ENCODE measurements at regions not wholly inside any gene's neighbourhood (a gene's known extent, or its start where the extent isn't known, plus 50 kb on each side); places are given as distances from the start of the nearest gene placed in this dataset.

DNA sequence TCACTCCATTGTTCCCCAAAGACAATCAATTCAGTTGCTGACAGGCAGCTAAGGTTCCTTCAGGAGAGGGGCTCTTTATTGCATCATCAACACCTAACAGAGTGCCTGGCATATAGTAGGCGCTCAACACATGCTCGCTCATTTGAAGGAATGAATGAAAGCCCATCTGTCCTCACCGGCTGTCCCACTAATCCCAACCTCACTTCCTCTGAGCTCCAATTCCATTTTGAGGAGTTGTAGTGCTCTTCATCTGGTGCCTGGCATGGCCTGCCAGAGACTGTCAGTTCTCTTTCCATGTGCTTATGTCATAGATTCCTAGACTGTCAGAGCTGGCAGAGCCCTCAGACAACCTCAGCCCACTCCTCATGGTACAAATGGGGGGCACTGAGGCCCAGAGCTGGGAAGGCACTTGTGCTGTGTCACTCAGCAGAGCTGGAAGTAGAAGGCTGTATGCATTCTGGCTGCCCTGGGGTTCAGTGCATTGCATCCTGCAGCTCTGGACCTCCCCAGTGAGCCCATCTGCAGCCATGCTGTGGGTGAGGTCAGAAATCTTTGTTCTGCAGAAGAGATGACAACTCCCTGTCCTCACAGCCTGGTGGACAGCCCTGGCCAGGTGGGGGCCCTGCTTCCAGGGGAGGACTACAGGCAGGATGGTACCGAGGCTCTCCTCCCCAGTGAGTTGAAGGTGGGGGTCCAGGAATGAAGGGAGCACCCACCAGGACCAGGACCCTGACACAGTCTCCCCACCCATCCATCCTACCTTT lies 134.9 kb upstream of the PJA1 start:
- no peaks in the 10 kb centered on the region for H3K4me1 ChIP-seq (ENCODE audit: control insufficient read depth in 1 of 2, insufficient read depth in 2 of 2, low read length in 2 of 2)
- no peaks in the 10 kb centered on the region for H3K36me3 ChIP-seq (ENCODE audit: control insufficient read depth in 1 of 2, insufficient read depth in 2 of 2, low read length in 2 of 2)
- no peak overlapping the region for H3K27ac ChIP-seq (ENCODE audit: low read length)
- no peaks in the 10 kb centered on the region for H3K27me3 ChIP-seq (ENCODE audit: low read depth, low read length)
- H3K9me3 ChIP-seq (ENCODE audit: control insufficient read depth in 1 of 2, low read length in 2 of 2) = no peaks in the 10 kb centered on the region
- H3K4me3 ChIP-seq (ENCODE audit: low read depth in 1 of 2, low read length in 2 of 2) = no peak overlapping the region

DNA sequence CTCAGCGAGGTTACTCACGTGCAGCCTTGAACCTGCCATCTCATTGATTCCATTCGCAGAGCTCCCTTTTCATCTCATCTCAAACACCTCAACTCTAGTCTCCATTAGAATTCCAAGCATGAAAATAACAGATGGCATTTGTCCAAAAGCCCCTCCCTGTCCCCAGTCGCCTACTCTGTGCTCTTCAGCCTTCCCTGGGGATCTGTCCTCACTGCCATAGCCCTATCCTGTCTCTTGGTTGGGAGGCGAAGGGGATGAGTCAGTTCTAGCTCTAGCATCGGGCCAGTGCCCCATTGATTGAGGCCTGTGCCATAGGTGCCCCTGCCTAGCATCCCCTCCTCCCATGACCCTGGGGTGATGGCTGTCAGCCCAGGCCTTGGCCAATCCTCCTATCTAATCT lies 134.0 kb upstream of the PJA1 start:
- no peak overlapping the region for H3K27ac ChIP-seq (ENCODE audit: low read length)
- no peak overlapping the region for H3K4me3 ChIP-seq (ENCODE audit: low read depth in 1 of 2, low read length in 2 of 2)
- no peaks in the 10 kb centered on the region for H3K9me3 ChIP-seq (ENCODE audit: control insufficient read depth in 1 of 2, low read length in 2 of 2)
- no peaks in the 10 kb centered on the region for H3K4me1 ChIP-seq (ENCODE audit: control insufficient read depth in 1 of 2, insufficient read depth in 2 of 2, low read length in 2 of 2)
- no peaks in the 10 kb centered on the region for H3K27me3 ChIP-seq (ENCODE audit: low read depth, low read length)
- H3K36me3 ChIP-seq (ENCODE audit: control insufficient read depth in 1 of 2, insufficient read depth in 2 of 2, low read length in 2 of 2) = no peaks in the 10 kb centered on the region

DNA sequence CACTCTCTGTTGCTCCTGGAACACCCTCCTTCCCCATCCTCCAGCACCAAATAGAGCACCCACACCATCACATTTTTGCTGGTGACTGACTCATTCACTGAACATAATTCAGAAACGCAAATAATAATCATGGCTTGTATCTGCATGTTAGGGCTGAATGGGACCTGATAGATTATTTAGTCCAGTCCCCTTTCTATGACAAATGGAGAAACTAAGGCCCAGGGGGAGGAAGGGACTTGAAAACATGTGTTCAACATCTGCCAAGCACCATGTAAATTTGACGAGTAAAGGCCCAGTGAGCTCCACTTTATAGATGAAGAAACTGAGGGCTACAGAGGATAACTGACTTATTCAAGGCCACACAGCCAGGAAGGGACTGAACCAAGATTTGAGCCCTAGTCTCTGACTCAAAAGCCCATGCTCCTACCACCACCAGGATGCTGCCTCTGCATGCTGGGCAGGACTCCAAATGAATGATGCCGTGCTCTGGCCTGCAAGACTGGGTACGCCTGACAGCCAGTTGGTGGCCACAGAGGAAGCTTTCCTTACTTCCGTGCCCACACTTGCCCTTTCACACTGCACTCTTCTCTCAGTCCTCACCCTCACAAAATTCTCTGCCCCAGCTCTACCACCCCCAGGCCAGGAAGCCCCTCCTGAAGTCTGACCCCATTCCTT lies 133.3 kb upstream of the PJA1 start:
- H3K9me3 ChIP-seq (ENCODE audit: control insufficient read depth in 1 of 2, low read length in 2 of 2) = no peaks in the 10 kb centered on the region
- H3K4me1 ChIP-seq (ENCODE audit: control insufficient read depth in 1 of 2, insufficient read depth in 2 of 2, low read length in 2 of 2) = no peaks in the 10 kb centered on the region
- no peaks in the 10 kb centered on the region for H3K36me3 ChIP-seq (ENCODE audit: control insufficient read depth in 1 of 2, insufficient read depth in 2 of 2, low read length in 2 of 2)
- no peaks in the 10 kb centered on the region for H3K27me3 ChIP-seq (ENCODE audit: low read depth, low read length)
- H3K27ac ChIP-seq (ENCODE audit: low read length) = no peak overlapping the region
- H3K4me3 ChIP-seq (ENCODE audit: low read depth in 1 of 2, low read length in 2 of 2) = no peak overlapping the region

DNA sequence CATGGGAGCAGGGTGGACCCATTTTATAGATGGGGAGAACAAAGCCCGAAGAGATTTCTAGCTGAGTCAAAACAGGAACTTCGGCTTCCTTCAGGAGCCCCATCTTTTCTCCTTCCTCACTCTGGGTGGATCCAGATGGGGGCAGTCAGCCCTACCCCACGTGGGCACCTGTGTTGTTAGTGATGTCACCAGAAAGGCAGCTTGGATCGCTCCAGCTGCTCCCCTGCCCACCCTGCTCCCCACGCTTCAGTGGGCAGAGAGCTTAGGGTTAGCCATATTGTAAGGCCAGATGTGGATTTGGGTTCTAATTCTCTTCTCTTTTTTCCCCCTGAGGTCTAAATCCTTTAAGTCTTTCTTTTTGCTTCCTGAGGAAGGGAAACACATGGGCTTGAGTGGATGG lies 132.3 kb upstream of the PJA1 start:
- Histone ChIP-seq H3K27me3 (ENCODE audit: low read depth, low read length) (no peaks in the 10 kb centered on the region), H3K4me3 (ENCODE audit: low read depth in 1 of 2, low read length in 2 of 2) (no peak overlapping the region), H3K4me1 (ENCODE audit: control insufficient read depth in 1 of 2, insufficient read depth in 2 of 2, low read length in 2 of 2) (no peaks in the 10 kb centered on the region), H3K36me3 (ENCODE audit: control insufficient read depth in 1 of 2, insufficient read depth in 2 of 2, low read length in 2 of 2) (no peaks in the 10 kb centered on the region), H3K9me3 (ENCODE audit: control insufficient read depth in 1 of 2, low read length in 2 of 2) (no peaks in the 10 kb centered on the region), H3K27ac (ENCODE audit: low read length) (no peak overlapping the region)

DNA sequence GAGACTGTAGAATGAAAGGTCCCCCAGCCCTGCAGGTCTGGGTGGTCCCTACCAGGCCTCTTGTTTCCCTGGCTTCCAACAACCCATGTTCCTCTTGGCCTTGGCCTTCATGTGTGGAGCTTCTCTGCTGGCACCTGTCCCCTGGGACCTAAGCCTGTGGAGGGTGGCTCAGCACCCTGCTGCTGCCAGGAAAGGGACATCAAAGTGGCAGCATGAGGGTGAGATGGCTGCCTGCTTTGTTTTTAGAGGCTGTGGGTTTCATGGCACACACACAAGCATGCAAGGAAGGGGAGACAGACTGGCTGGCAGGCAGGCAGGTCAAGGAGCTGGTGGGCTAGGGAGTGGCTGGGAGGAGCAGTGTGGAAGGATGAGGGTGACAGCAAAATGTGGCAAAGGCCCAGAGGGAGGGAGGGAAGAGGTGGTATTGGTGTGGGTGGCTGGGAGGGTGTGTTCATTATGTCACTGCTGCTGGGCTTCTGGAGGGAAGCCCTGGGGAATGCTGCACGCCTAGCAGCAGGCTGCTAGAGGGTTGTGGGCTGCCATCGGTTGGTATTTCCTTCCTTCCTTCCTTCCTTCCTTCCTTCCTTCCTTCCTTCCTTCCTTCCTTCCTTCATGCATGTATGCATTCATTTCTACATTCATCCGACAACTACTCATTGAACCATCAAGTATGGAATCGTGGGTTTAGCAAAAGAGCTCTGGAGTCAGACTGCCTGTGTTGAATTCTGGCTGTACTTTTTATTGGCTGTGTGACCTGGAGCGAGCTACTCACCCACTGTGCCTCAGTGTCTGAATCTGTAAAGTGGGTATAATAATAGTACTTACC lies 128.7 kb upstream of the PJA1 start:
- H3K4me3 ChIP-seq (ENCODE audit: low read depth in 1 of 2, low read length in 2 of 2) = no peak overlapping the region
- H3K9me3 ChIP-seq (ENCODE audit: control insufficient read depth in 1 of 2, low read length in 2 of 2) = no peaks in the 10 kb centered on the region
- H3K36me3 ChIP-seq (ENCODE audit: control insufficient read depth in 1 of 2, insufficient read depth in 2 of 2, low read length in 2 of 2) = no peaks in the 10 kb centered on the region
- H3K27ac ChIP-seq (ENCODE audit: low read length) = no peak overlapping the region
- no peaks in the 10 kb centered on the region for H3K4me1 ChIP-seq (ENCODE audit: control insufficient read depth in 1 of 2, insufficient read depth in 2 of 2, low read length in 2 of 2)
- no peaks in the 10 kb centered on the region for H3K27me3 ChIP-seq (ENCODE audit: low read depth, low read length)

DNA sequence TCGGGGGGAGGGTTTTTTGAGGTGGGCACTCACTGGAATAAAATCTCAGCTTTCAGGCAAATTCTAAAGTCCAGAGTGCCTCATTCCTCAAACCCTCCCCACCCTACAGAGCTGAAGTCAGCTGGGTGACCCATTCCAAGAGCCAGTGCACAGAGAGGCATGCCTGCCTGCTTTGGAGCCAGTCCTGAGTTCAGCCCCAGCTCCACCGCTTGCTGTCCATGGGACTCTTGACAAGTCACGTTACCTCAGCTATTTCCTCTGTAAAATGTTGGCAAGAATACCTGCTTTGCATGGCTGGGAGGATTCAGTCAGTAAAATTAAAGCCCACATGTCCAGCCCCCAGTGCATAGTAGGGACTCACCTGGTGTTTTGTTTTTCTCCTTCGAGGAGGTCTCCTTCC lies 125.9 kb upstream of the PJA1 start:
- H3K4me1 ChIP-seq (ENCODE audit: control insufficient read depth in 1 of 2, insufficient read depth in 2 of 2, low read length in 2 of 2) = peaks cover 0 to 3% of the 10 kb centered on the region in 2 donors
- no peaks in the 10 kb centered on the region for H3K36me3 ChIP-seq (ENCODE audit: control insufficient read depth in 1 of 2, insufficient read depth in 2 of 2, low read length in 2 of 2)
- no peak overlapping the region for H3K4me3 ChIP-seq (ENCODE audit: low read depth in 1 of 2, low read length in 2 of 2)
- no peaks in the 10 kb centered on the region for H3K27me3 ChIP-seq (ENCODE audit: low read depth, low read length)
- H3K27ac ChIP-seq (ENCODE audit: low read length) = no peak overlapping the region
- no peaks in the 10 kb centered on the region for H3K9me3 ChIP-seq (ENCODE audit: control insufficient read depth in 1 of 2, low read length in 2 of 2)

DNA sequence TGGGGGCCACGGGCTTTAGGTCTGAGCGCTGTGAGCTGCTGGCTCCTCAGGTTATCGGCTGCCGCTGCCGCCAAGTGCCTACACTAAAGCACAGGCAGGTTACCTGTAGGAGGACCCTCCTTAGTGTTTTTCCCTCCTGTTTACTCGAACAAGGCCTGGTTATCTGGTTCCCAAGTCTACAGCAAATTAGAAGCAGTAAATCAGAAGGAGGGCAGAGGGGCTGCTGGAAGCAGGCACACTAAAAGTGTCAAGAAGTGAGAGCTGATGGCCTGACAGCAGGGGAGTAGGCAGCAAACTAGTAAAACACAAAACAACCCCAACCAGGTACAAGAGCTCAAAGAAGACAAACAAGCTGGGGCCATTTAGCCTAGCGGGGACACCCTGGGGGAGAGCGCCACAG lies 125.0 kb upstream of the PJA1 start:
- no peaks in the 10 kb centered on the region for H3K9me3 ChIP-seq (ENCODE audit: control insufficient read depth in 1 of 2, low read length in 2 of 2)
- H3K27me3 ChIP-seq (ENCODE audit: low read depth, low read length) = no peaks in the 10 kb centered on the region
- H3K4me1 ChIP-seq (ENCODE audit: control insufficient read depth in 1 of 2, insufficient read depth in 2 of 2, low read length in 2 of 2) = peaks cover 0 to 5% of the 10 kb centered on the region in 2 donors
- H3K36me3 ChIP-seq (ENCODE audit: control insufficient read depth in 1 of 2, insufficient read depth in 2 of 2, low read length in 2 of 2) = no peaks in the 10 kb centered on the region
- H3K27ac ChIP-seq (ENCODE audit: low read length) = no peak overlapping the region
- H3K4me3 ChIP-seq (ENCODE audit: low read depth in 1 of 2, low read length in 2 of 2) = no peak overlapping the region

DNA sequence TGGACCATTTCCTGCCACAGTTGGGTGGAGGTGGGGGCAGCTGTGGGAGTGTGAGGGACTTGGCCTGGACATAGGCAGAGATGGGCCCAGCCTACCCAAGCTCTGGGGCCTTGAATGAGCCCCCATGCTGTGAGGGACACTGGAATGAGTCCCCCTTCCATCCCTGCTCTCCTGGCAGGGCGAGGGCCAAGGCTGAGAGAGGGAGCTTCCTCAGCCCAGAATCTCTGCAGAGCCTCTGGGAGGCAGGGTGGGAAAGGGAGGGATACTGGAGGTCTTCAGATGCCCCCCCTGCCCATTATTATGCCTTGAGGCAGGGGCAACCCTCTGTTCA lies 124.5 kb upstream of the PJA1 start:
- Histone ChIP-seq H3K27me3 (ENCODE audit: low read depth, low read length) (no peaks in the 10 kb centered on the region), H3K9me3 (ENCODE audit: control insufficient read depth in 1 of 2, low read length in 2 of 2) (no peaks in the 10 kb centered on the region), H3K4me3 (ENCODE audit: low read depth in 1 of 2, low read length in 2 of 2) (no peak overlapping the region), H3K27ac (ENCODE audit: low read length) (no peak overlapping the region), H3K36me3 (ENCODE audit: control insufficient read depth in 1 of 2, insufficient read depth in 2 of 2, low read length in 2 of 2) (no peaks in the 10 kb centered on the region), H3K4me1 (ENCODE audit: control insufficient read depth in 1 of 2, insufficient read depth in 2 of 2, low read length in 2 of 2) (peaks cover 0 to 5% of the 10 kb centered on the region in 2 donors)

DNA sequence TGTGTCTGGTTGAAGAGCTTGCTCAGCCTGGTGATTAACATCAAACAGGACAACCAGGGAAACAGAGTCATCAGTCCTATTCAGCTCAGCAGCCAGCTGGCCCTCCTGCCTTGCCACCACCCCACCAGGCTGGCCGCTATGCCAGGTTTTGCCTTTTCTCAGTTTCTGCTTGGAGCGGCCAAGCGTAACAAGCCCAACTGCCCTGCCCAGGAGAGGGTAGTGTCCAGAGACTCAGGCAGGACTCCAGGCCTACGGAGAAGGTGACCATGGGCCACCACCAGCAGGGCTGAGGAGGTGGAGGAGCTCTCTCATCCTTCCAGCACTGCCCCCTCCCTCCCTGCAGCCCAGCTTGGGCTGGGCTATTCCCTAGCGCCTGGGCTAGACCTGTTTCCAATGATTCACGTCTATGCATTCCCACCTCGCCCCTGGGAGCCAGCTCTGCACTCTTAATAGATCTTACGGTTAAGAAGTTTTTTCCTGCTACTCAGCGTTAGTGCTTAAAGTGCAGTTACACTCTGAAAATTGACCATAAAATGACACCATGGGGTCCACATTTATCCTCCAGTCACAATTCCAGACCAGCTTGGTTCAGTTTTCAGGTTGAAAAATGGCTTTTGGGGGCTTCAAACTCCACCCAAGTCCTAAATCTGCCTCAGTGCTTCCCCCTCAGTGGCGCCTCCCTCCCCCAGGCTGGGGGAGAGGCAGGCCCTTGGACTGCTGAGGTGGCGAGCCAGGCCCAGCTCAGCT lies 124.0 kb upstream of the PJA1 start:
- Histone ChIP-seq H3K27ac (ENCODE audit: low read length) (no peak overlapping the region), H3K27me3 (ENCODE audit: low read depth, low read length) (no peaks in the 10 kb centered on the region), H3K9me3 (ENCODE audit: control insufficient read depth in 1 of 2, low read length in 2 of 2) (no peaks in the 10 kb centered on the region), H3K36me3 (ENCODE audit: control insufficient read depth in 1 of 2, insufficient read depth in 2 of 2, low read length in 2 of 2) (no peaks in the 10 kb centered on the region), H3K4me3 (ENCODE audit: low read depth in 1 of 2, low read length in 2 of 2) (no peak overlapping the region), H3K4me1 (ENCODE audit: control insufficient read depth in 1 of 2, insufficient read depth in 2 of 2, low read length in 2 of 2) (peaks cover 0 to 5% of the 10 kb centered on the region in 2 donors)

DNA sequence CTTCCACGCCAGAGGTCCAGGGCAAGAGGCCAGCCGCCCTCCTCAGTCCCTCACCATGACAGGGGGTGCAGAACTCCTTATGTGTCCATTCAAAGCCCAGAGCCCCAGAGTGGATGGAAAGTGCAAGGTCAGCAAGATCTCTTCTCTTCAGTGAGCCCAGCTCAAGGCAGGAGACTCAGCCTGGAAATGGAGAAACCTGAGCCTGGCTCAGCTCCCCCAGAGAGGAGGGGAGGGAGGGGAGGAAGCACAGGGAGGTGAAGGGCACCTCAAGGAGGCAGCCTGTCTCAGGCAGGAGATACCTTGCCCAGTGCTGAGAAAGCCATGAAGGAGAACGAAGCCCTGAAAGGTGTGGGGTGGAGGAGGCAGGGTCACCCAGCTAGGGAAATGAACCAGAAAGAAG lies 121.8 kb upstream of the PJA1 start:
- Histone ChIP-seq H3K9me3 (ENCODE audit: control insufficient read depth in 1 of 2, low read length in 2 of 2) (no peaks in the 10 kb centered on the region), H3K4me3 (ENCODE audit: low read depth in 1 of 2, low read length in 2 of 2) (no peak overlapping the region), H3K4me1 (ENCODE audit: control insufficient read depth in 1 of 2, insufficient read depth in 2 of 2, low read length in 2 of 2) (peaks cover 0 to 8% of the 10 kb centered on the region in 2 donors), H3K27ac (ENCODE audit: low read length) (no peak overlapping the region), H3K27me3 (ENCODE audit: low read depth, low read length) (no peaks in the 10 kb centered on the region), H3K36me3 (ENCODE audit: control insufficient read depth in 1 of 2, insufficient read depth in 2 of 2, low read length in 2 of 2) (no peaks in the 10 kb centered on the region)

DNA sequence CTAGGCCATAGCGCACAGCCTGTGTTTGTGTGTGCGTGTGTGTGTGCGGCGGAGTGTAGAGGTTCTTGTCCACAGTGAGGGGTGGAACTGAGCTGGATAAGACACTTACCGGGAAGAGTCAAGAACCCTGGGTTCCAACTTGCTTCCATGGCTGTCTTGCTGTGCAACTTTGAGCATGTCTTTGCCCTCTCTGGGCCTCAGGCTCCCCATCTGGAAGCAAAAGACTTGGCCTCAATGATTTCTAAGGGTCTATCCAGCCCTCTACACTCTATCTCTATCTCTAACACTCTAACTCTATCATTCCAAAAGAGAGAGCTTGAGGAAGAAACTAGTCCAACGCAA lies 121.3 kb upstream of the PJA1 start:
- Histone ChIP-seq H3K27ac (ENCODE audit: low read length) (no peak overlapping the region), H3K4me3 (ENCODE audit: low read depth in 1 of 2, low read length in 2 of 2) (peak overlapping the region in 1 of 2 donors; percentile 59)

More for the DNA sequence above, 121.3 kb upstream of the PJA1 start:
- Histone ChIP-seq H3K4me1 (ENCODE audit: control insufficient read depth in 1 of 2, insufficient read depth in 2 of 2, low read length in 2 of 2) (peaks cover 0 to 13% of the 10 kb centered on the region in 2 donors), H3K36me3 (ENCODE audit: control insufficient read depth in 1 of 2, insufficient read depth in 2 of 2, low read length in 2 of 2) (no peaks in the 10 kb centered on the region), H3K9me3 (ENCODE audit: control insufficient read depth in 1 of 2, low read length in 2 of 2) (no peaks in the 10 kb centered on the region), H3K27me3 (ENCODE audit: low read depth, low read length) (no peaks in the 10 kb centered on the region)

All from muscle layer of duodenum (tissue), 2 donors.